AG08395 (cell line): ENCODE measurements at regions not wholly inside any gene's neighbourhood (a gene's known extent, or its start where the extent isn't known, plus 50 kb on each side); places are given as distances from the start of the nearest gene placed in this dataset.
"Not testable (repeated sequence)": the region's sequence is repeated elsewhere in the genome, so short reads cannot be mapped to it uniquely, and the experiment has no call there.

Experiments used
- DNase-seq: peaks from one replicate; pipeline ENCODE4 v3.0.0; 2012; ENCODE audit warnings: mixed read lengths, low spot score

- DNase-seq: no peak
Measured at GRCh38 chr13:73576291-73576690, 517.5 kb downstream of the KLF5 start.

DNA sequence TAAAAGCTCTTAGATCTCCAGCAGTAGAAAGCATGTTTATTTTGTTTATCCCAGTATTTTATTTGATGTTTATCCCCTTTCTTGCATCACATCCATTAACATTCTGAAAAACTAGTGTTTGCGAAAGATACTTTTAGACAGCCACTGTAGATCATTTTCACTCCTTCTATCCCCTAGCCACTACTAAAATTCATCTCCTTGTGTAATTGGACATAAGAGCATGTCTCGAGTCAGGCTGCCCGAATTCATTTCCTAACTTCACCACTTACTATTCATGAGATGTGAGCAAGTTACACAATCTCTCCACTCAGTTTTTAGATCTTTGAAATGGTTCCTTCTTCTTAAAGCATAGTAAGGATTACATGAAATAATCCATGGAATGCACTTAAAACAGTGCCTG lies 514.0 kb downstream of the KLF5 start:
- no peak for DNase-seq

DNA sequence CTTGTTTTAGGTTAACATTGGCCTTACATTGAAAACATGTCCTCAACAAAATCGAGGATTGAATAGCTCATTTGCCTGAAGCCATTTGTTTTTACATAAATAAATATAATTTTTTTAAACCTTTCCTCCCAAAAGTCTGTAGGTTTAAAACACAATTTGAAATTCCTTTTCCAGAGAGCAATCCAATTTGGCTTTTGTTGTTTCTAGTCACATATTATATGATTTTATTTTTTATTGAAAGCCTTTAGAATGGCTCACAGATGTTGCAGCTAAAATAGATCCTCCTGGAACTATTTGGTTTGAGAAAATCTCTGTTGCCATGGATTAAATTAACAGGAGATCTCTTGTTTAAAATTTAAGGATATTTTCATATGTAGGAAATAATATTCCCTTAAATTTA lies 512.6 kb downstream of the KLF5 start:
- DNase-seq: no peak

DNA sequence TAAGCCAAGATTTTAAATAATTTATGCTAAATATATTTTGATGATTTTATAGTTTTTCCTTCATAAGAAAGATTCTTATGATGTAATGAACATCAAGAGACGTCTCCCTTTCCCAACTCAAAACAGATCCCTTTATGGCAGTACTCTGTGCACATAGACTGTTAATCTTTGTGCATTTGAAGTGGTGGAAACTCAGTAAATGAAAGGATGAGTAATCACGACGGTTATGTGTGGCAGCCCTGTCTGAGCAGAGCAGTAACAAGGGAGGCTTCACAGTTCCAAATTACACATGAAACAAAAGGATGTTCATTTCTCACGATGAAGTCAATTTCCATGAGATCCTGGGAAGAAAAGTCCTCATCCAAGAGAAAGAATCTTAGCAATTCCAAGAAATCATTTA lies 498.1 kb downstream of the KLF5 start:
- DNase-seq: no peak

GRCh38 chr13:73556128-73556527 lies 497.3 kb downstream of the KLF5 start:
- no peak for DNase-seq

GRCh38 chr13:73551736-73552135 lies 492.9 kb downstream of the KLF5 start:
- no peak for DNase-seq

DNA sequence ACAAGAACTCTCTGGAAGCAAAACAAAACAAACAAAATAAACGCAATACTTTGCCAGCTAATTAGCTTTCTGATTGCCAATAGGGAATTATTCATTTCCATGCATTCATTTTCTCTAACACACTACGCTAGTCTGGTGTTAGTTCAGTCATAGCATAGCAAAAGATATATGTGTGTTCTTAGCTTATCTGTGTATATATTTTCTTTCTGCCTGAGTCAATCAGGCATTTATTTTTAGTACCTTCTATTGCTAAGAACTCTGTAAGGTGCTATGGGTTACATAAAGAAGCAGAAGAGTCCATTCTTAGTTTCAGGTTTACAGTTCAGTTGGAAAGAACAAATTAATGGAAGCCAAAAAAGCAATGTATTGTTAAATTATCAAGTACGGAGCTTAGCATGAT lies 490.9 kb downstream of the KLF5 start:
- no peak for DNase-seq

GRCh38 chr13:73548449-73548848 lies 489.6 kb downstream of the KLF5 start:
- no peak for DNase-seq

GRCh38 chr13:73547239-73547638 lies 488.4 kb downstream of the KLF5 start:
- no peak for DNase-seq

GRCh38 chr13:73544175-73544574 lies 485.4 kb downstream of the KLF5 start:
- DNase-seq: no peak

GRCh38 chr13:73542446-73542845 lies 483.6 kb downstream of the KLF5 start:
- no peak for DNase-seq

DNA sequence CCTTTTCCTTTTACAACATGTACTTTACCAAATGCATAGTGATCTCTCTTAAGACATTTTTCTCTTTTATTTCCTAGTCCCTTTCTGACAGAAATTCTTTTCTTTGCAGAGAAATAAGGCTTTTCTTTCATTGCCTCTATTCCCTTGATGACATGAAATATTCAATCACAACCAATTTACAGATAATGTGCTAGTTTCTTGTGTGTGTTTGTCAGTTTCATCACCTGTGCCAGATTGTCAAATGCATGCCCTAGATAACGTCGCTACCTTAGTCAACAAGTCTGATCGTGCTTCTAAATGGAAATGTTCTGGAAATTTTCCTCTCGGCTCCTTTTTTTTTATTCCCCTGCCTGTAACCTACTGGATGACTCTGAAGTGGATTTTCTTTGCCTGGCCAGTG lies 478.1 kb downstream of the KLF5 start:
- DNase-seq: no peak

DNA sequence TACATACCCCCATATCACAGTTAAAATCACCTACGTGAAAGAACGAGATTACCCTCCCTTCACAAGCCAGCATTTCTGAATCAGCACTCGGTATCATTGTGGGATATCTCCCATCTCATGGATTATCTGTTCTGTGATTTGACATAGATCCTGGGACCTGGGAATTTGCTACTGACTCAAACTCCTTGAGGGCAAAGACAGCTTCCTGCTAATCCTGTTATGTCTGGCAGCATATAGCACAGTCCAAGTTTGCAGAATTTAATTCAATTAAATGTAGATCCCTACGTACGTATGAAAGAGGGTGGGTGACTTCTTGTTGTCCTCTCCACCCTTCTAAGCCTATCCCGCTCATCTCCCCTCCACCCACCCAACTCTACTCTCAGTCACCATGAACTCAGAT lies 476.5 kb downstream of the KLF5 start:
- DNase-seq: no peak

GRCh38 chr13:73532987-73533510 lies 474.2 kb downstream of the KLF5 start:
- DNase-seq: no peak

GRCh38 chr13:73532582-73532981 lies 473.8 kb downstream of the KLF5 start:
- DNase-seq: no peak

DNA sequence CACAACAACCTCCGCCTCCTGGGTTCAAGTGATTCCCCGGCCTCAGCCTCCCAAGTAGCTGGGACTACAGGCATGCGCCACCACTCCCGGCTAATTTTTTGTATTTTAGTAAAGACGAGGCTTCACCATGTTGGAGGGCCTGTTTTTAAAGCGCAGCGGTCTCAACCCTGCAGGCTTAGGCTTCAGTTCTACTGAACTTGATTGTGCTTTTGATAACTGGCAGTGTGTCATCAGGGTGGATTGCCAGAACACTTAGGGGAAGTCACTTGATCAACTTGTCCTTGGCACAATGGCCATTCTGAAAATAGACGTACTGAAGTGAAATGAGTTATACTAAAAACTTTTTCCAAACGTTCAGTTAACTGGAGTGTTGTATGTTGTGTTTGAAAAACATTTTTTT lies 472.2 kb downstream of the KLF5 start:
- DNase-seq: no peak

DNA sequence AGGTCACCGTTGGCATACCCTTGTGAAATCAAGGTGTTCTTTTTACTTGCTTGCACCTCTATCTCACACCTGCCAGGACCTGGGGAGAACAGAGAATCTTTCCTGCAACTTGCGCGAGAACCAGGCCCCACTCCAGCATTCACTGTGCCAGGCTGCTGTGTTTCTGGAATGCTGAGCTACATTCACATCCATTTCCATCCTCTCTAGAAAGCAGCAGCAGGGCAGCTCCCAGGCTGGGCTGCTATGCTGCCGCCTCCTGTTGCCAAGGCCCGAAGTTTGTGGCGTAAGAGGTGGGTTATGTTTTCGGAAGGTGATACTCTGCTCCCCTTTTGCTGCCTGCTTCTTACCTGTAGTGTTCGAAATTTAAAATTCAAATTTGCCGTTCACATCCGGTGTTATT lies 464.1 kb downstream of the KLF5 start:
- no peak for DNase-seq

DNA sequence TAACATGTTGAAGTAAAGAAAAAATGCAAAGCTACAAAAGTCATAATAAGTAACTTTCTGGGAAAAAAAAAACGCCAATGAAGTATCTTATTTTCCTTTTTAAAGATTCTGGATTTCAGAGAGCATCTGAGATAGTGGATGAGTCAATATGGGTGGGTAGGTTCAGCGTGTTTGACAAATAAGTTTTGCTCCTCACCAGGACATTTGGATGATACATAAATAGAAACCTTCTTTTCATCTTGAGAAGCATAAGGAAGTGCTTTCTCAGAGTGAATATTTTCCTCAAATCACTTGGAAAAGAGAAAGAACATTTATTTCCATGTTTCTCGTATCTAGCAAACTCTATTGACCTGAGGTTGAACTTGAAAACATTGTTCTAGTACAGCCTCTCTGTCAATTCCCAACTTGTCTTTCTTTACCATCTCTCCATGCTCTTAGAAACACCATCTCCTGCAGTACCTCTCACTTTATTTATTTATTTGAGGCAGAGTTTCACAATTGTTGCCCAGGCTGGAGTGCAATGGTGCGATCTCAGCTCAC lies 463.2 kb downstream of the KLF5 start:
- DNase-seq: no peak

GRCh38 chr13:73521290-73521624 lies 462.5 kb downstream of the KLF5 start:
- no peak for DNase-seq

DNA sequence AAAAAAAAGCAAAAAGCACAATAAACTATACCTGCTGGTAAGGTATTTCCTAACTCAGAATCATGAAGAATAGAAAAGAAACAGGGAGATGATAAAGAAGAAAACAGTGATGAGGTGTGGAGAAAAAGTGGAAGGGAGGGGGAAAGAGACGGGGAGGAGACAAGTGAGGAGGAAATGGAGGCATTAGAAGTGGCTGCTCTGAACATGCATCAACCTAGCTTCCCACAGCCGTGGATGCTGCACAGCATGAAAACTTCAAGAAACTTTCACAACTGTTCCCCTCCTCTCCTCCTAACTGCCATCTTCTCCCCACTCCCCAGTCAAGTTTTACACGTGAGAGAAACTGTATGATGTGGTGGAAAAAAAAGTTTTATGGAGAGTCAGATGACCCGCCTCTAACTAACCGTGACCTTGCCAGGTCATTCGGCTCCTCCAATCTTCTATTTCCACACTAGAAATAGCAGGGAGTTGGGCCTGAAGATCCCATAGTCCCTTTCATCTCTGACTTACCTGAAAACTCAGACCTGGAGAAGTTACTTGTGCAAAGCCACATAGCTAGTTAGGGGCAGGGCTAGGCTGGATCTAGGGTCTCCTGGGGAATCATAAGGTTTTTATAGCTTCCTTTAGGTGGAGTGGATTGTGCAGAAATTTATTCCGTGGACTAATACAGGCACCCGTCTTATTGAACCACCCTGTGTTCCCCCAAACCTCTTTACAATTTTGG lies 461.9 kb downstream of the KLF5 start:
- no peak for DNase-seq

DNA sequence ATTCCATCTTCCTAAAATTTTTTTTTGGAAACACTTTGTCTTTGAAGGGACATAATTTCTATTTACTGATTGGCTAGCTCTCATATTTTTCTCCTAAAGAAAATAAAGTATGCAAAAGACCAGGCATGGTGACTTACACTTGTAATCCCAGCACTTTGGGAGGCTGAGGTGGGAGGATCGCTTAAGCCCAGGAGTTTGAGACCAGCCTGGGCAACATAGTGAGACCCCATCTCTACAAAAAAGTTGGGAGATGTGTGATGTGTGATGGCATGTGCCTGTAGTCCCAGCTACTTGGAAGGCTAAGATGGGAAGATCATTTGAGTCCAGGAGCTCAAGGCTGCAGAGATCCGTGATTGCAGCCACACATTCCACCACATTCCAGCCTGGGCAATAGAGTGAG lies 461.3 kb downstream of the KLF5 start:
- DNase-seq: not testable (repeated sequence)

GRCh38 chr13:73519396-73520116 lies 460.8 kb downstream of the KLF5 start:
- no peak for DNase-seq

DNA sequence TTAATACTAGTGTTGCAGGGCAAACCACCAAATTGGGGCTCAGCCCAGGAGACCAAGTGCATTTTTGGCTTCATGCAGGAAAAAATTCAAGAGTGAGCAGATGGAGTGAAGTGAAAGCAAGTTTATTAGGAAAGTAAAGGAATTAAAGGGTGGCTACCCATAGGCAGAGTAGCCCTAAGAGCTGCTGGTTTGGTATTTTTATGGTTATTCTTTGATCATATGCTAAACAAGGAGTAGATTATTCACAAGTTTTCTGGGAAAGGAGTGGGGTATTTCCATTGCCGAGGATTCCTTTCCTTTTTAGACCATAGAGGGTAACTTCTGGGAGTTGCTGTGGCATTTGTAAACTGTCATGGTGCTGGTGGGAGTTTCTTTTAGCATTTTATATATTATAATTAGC lies 459.0 kb downstream of the KLF5 start:
- DNase-seq: no peak

DNA sequence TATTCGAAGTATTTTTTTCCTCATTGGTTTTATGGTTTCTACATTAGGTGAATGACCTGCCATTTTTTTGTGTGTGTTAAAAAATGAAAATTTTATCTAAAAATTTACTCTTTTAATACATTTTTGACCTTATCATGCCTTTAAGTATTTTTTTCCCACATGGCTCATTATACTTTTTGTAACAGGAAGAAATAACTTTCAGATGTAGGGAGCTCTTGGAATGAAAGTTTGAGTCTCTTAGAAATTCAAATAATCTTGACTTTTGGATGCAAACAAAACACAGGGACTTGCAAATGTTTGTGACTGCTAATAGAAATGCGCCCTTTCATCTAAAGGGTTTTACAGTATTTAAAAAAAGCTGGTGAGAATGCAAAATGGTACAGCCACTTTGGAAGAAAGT lies 457.9 kb downstream of the KLF5 start:
- no peak for DNase-seq
